ENCODE measurements at regions not wholly inside any gene's neighbourhood (a gene's known extent, or its start where the extent isn't known, plus 50 kb on each side); places are given as distances from the start of the nearest gene placed in this dataset.
"Not testable (repeated sequence)": the region's sequence is repeated elsewhere in the genome, so short reads cannot be mapped to it uniquely, and the experiment has no call there.

DNA sequence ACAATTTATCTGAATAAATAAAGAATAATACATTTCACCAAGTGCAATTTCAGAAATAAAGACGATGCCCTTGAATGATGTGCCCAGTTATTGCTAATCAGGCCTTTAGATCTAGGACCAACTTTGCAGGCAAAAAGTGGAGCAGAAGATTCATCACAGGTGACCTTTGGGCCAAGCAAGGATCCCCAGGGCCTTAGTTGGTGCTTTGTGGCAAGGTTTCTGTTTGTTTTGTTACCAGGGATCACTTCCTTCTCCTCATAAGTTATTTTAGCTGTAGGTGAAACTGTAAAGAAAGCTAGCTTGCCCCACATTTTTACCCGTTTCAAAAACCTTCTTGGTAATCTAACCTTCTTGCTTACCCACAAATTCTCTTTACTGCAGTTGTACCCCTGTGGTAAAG, 323.2 kb downstream of the NEBL start:
- CTCF ChIA-PET: no interaction called here
- no peak for ATAC-seq
- DNase-seq (ENCODE audit: low read depth in 1 of 2, low spot score in 1 of 2): no peak
- TF ChIP-seq SMC3 (IDR thresholded peaks at IDR 0.05) (no peak), HOXB13 (CRISPR knock-in tag; IDR thresholded peaks at IDR 0.05; ENCODE audit: low read depth) (no peak), EP300 (IDR thresholded peaks at IDR 0.05) (no peak), MAFK (IDR thresholded peaks at IDR 0.05; ENCODE audit: partially characterized antibody) (no peak), CBX2 (IDR thresholded peaks at IDR 0.05; ENCODE audit: borderline replicate concordance, low read depth) (no peak), FOSB (CRISPR knock-in tag; IDR thresholded peaks at IDR 0.05) (no peak), CEBPB (IDR thresholded peaks at IDR 0.05) (no peak), MAZ (IDR thresholded peaks at IDR 0.05; ENCODE audit: borderline replicate concordance, low read depth, low read length) (no peak), TP53 (CRISPR knock-in tag; IDR thresholded peaks at IDR 0.05) (no peak), EHMT2 (IDR thresholded peaks at IDR 0.05; ENCODE audit: low read depth) (no peak), RARB (CRISPR knock-in tag; IDR thresholded peaks at IDR 0.05) (no peak), NFE2L2 (conservative IDR thresholded peaks at IDR 0.05; ENCODE audit: low read length) (no peak), GATA3 (IDR thresholded peaks at IDR 0.05; ENCODE audit: borderline replicate concordance) (no peak), MAX (IDR thresholded peaks at IDR 0.05) (no peak), MYC (IDR thresholded peaks at IDR 0.05; ENCODE audit: borderline replicate concordance, low read length) (no peak)
- TF ChIP-seq, protein P1, sequence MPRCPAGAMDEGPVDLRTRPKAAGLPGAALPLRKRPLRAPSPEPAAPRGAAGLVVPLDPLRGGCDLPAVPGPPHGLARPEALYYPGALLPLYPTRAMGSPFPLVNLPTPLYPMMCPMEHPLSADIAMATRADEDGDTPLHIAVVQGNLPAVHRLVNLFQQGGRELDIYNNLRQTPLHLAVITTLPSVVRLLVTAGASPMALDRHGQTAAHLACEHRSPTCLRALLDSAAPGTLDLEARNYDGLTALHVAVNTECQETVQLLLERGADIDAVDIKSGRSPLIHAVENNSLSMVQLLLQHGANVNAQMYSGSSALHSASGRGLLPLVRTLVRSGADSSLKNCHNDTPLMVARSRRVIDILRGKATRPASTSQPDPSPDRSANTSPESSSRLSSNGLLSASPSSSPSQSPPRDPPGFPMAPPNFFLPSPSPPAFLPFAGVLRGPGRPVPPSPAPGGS (IDR thresholded peaks at IDR 0.05): no peak
- TF ChIP-seq, protein P2, sequence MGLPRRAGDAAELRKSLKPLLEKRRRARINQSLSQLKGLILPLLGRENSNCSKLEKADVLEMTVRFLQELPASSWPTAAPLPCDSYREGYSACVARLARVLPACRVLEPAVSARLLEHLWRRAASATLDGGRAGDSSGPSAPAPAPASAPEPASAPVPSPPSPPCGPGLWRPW (IDR thresholded peaks at IDR 0.05): no peak
- no peak overlapping the region for H3K4me3 ChIP-seq
- H3K9me3 ChIP-seq: no peaks in the 10 kb centered on the region
- no peak overlapping the region for H3K27ac ChIP-seq
- POLR2A ChIA-PET: no interaction called here
- H3K4me1 ChIP-seq: no peaks in the 10 kb centered on the region
- FAIRE-seq: no peak
- no peak overlapping the region for H3K4me2 ChIP-seq
- 4% methylated on average over 2 of the region's 2 CpGs for WGBS (ENCODE audit: missing lambda C conversion rate)

- H3K9me3 ChIP-seq; H3K4me1 ChIP-seq; H3K27ac ChIP-seq; FAIRE-seq; CTCF ChIA-PET; POLR2A ChIA-PET; H3K4me2 ChIP-seq; ATAC-seq; DNase-seq (ENCODE audit: low read depth in 1 of 2, low spot score in 1 of 2); H3K4me3 ChIP-seq: not testable (repeated sequence)
- 75% methylated on average over 4 of the region's 7 CpGs for WGBS (ENCODE audit: missing lambda C conversion rate)
Measured at GRCh38 chr10:20555990-20556389, 341.1 kb downstream of the NEBL start.

GRCh38 chr10:20552382-20552781, 344.7 kb downstream of the NEBL start:
- Histone ChIP-seq H3K4me2 (no peak overlapping the region), H3K4me1 (no peaks in the 10 kb centered on the region), H3K27ac (no peak overlapping the region), H3K4me3 (no peak overlapping the region), H3K9me3 (no peaks in the 10 kb centered on the region; the same call in 2 of the 3 replicates)
- POLR2A ChIA-PET: no interaction called here
- no peak for ATAC-seq
- no peak for FAIRE-seq
- WGBS (ENCODE audit: missing lambda C conversion rate): 13% methylated on average over 3 of the region's 3 CpGs
- TF ChIP-seq RAD21 (conservative IDR thresholded peaks at IDR 0.05 in 1 of 2, IDR thresholded peaks at IDR 0.05 in 1 of 2): no peak
- TF ChIP-seq MAFK (IDR thresholded peaks at IDR 0.05; ENCODE audit: partially characterized antibody): no peak
- DNase-seq (ENCODE audit: low read depth in 1 of 2, low spot score in 1 of 2): no peak
- CTCF ChIA-PET: interaction anchor here (0.8 kb wide), 1 partner anchor 8 kb away, joined by 3 read pairs; no protein-coding TSS in a partner anchor

- H3K4me3 ChIP-seq: no peak overlapping the region
- ChIA-PET CTCF (no interaction called here), POLR2A (no interaction called here)
- DNase-seq (ENCODE audit: low read depth in 1 of 2, low spot score in 1 of 2): no peak
- H3K4me2 ChIP-seq: no peak overlapping the region
- no peak for FAIRE-seq
- TF ChIP-seq RNF2 (IDR thresholded peaks at IDR 0.05; ENCODE audit: borderline replicate concordance, low read depth) (no peak), EHF (CRISPR knock-in tag; IDR thresholded peaks at IDR 0.05) (no peak), HMGXB4 (CRISPR knock-in tag; IDR thresholded peaks at IDR 0.05; ENCODE audit: borderline replicate concordance) (no peak), PBX3 (IDR thresholded peaks at IDR 0.05) (no peak)
- H3K9me3 ChIP-seq: no peaks in the 10 kb centered on the region; the same call in 2 of the 3 replicates
- no peak for ATAC-seq
- 10% methylated on average over 2 of the region's 2 CpGs for whole genome bisulfite sequencing (ENCODE audit: missing lambda C conversion rate)
- H3K27ac ChIP-seq: no peak overlapping the region
- H3K4me1 ChIP-seq: no peaks in the 10 kb centered on the region
Measured at GRCh38 chr10:20551761-20552160, 345.4 kb downstream of the NEBL start.

Measured in A549 (cell line).